ENCODE measurements at regions not wholly inside any gene's neighbourhood (a gene's known extent, or its start where the extent isn't known, plus 50 kb on each side); places are given as distances from the start of the nearest gene placed in this dataset.

DNA sequence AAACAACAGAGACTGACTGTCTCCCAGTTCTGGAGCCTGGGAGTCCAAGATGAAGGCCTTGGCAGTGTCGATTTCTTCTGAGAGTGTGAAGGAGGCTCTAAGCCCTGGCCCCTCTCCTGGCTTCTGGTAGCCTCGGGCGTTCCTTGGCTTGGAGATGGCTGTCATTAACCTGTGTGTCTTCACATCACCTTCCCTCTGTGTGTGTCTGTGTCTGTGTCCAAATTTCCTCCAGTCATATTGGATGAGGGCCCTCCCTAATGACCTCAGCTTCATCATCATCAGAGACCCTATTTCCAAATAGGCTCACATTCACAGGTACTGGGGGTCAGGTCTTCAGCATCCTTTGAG is 138.3 kb downstream of the TOMM20 start:
- DNase-seq (ENCODE audit: insufficient read length, low spot score) (no peak), FAIRE-seq (no peak)

DNA sequence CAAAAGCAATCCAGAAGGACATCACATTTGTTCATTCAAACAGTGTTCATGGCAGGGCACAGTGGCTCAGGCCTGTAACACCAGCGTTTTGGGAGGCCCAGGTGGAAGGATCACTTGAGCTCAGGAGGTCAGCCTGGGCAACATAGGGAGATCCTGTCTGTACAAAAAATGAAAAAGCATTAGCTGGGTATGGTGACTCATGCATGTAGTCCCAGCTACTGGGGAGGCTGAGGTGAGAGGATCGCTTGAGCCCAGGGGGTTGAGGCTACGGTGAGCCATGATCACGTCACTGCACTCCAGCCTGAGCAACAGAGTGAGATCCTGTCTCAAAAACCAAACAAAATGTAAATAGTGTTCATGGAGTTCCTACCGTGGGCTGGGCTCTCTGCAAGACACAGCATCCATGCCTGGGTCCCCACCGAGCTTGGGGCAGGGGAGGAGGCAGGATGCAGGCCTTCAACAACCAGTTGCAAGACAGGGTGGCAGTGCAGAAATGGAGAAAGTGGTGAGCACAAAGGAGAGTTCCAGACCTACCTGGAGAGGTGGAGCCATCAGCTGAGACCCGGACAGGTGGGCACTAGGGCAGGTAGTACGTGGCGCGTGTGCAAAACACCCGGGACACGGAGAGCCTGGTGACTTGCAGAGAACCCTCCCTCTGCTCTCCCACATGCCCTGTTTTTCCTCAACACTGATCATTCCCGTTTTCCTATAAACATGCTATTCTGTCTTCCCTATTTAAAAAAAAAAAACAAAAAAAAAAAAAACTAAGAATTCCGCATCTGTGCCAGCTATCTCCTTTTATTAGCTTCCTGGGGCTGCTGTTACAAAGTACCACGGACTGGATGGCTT is 138.9 kb downstream of the TOMM20 start:
- DNase-seq (ENCODE audit: insufficient read length, low spot score) (no peak), FAIRE-seq (no peak)

DNA sequence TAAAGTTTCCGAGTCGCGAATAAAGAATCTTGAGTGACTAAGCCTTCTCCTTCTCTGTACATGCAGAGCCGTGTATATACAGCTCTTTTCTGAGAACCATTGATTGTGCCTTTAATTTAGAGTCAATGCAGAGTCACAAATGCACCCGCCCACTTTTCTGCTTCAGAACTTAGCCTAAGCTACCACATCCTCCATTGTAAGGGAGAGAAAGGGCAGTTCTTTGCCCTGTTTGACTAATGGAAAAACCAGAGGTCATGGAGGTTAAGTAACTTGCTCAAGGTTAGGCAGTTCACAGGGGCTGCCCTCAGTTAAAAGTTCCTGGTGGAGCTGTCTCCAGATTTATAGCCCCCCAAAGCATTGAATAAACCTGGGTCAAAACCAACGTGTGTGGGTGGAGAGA is 139.6 kb downstream of the TOMM20 start:
- no peak for FAIRE-seq
- no peak for DNase-seq (ENCODE audit: insufficient read length, low spot score)

DNA sequence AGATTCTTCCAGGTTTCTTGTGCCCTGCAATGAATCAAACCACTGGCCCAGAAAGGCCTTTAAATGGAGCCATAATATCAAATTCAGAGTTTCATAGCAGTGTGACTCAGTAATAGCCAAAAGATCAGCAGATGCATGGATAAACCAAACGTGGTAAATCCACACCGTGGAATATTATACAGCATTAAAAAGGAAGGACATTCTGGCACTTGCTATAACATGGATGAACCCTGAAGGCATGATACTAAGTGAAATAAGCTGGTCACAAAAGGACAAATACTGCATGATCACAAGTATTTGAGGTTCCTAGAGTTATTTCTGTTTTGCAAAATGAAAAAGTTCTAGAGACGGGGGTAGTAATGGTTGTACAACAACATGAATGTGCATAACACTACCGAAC is 140.1 kb downstream of the TOMM20 start:
- FAIRE-seq (no peak), DNase-seq (ENCODE audit: insufficient read length, low spot score) (no peak)

DNA sequence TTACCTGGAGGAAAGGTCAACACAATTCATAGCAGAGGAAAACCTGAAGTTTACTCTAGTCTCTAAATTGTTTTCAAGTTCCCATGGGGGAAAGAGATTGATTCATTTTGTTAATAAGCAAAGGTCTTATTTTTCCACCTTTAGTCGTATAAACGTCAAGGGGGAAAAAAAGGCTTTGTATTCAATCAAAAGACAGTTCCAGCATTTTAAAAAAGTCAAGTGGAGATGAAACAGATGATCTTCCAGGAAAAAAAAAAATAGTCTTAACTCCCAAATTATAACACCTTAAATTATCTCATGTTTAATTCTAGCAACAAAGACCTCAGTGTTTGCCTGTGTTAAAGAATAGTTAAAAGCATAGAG is 140.5 kb downstream of the TOMM20 start:
- no peak for DNase-seq (ENCODE audit: insufficient read length, low spot score)
- FAIRE-seq: peak; percentile 37

DNA sequence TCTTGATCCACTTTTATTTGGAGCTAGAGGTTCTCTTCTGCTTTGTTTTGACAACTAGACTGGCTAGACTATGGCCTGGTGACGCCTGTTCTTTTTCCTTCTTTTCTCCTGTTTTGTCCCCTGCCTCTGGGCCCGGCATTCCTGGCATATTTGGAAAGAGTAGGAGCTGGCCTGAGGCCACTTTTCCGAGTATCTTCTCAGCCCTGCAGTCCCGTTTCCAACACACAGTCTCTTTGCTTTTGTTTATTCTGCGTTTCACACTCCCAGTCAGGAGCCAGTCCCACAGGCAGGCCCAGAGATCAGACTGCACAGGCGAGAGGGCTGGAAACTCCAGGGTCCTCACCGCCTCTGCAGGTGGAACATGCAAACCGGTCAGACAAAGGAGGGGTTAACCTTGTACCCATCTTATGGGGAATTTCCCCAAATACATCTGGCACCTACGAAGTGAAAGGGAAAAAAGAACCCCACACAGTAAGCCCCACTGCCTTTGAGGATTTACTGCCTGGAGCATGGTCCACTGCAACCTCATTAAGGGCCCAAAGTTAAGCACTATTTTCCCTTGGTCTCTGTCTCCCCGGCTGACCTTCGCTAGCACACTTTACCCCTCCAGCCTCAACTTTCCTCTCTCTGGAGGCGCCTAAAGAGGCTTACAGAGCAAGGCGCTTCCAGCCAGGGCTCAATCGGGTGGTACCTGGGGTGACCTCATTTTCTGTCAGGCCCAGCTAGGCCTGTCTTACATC is 141.1 kb downstream of the TOMM20 start:
- DNase-seq (ENCODE audit: insufficient read length, low spot score) (no peak), FAIRE-seq (peak; percentile 79)

DNA sequence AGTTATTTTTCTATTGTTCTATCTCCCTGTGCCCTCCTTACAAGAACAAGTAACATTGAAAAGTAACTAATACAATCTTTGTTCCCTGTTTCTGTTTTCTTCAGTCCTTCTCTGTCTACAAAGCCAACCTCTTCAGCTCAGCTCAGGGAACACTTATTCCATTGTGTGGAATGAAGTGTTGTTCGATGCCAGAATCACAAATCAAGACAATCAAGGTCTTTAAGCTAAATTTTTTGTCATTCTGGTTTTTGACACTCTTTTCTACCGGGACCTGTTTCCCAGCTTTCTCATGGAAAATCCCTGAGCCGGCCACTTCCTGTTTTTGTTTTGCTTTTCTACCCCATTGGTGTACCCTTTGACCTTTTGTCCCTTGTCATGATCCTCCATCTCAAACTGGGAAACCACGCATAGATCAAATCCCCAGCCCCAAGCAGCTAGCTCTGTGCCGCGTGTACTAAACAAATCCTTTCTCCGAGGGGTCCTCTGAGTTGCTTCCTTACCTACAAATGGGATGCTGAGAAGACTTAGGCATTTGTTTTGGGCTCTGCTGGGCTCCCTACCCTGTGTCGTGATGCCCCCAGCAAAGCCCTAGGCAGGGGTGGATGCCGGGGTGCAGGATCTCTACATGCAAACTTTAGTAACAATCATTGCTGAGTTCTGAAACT is 141.8 kb downstream of the TOMM20 start:
- FAIRE-seq: no peak
- no peak for DNase-seq (ENCODE audit: insufficient read length, low spot score)

DNA sequence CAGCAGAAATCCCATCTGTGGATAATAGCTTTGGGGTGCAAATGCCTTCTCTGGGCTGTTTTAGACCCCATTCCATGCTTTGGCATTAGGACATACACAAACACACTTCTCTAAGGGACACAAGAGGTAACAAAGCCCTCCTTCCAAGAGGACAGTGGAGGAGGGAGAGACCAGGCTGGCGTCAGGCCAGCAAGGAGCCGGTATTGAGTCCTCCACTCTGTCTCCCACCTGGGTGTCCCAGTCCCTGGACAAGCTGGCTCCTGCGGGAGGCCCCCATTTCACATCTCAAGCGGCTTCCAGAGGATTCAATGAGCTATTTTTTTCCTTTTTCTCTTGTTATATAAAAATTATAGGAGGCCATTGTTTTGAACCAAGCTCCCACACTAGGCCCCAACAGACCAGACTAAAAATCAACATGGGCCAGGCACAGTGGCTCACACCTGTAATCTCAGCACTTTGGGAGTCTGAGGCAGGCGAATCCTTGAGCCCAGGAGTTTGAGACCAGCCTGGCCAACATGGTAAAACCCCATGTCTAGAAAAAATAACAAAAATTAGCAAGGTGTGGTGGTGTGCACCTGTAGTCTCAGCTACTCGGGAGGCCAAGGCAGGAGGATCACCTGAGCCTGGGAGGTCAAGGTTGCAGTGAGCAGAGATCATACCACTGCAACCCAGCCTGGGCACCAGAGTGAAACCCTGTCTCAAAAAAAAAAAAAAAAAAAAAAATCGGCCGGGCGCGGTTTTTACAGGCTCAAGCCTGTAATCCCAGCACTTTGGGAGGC is 142.9 kb downstream of the TOMM20 start:
- no peak for FAIRE-seq
- DNase-seq (ENCODE audit: insufficient read length, low spot score): no peak

DNA sequence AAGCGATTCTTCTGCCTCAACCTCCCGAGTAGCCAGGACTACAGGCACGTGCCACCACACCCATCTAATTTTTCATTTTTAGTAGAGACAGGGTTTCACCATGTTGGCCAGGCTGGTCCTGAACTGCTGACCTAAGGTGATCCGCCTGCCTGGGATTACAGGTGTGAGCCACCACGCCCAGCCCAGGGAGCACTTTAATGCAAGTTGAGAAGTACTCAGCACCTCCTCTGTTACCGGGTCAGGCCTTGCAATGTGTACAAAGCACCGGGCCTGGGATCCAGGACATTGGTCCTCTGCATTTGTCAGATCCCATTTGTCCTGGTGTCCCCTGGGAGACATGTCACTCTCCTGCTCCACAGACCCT is 143.6 kb downstream of the TOMM20 start:
- FAIRE-seq (no peak), DNase-seq (ENCODE audit: insufficient read length, low spot score) (no peak)

DNA sequence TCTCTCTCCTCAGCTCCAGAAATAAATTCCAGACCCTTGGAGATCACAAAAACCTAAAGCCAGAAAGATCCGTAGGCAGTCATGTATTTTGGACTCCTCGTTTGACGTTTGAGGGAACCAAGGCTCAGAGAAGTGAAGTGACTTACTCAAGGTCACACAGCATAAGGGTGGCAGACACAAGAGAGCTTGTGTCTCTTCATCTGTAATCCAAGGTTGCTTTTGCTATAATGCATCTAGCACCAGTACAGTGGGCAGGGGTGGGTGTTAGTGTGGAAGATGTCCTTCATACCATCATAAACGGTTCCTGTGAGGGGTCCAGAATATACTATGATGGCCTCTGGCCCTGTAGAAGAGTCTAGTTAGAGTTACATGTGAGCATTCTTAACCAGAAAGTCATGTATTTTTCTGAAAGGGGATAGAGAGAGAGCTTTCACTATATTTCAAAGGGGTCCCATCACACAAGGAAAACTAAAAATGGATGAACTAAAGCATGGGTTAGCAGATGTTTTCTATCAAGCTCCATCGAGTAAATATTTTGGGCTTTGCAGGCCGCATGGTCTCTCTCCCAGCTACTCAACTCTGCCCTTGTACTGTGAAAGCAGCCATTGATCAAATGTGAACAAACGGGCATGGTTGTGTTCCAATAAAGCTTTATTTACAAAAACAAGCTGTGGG is 144.9 kb downstream of the TOMM20 start:
- DNase-seq (ENCODE audit: insufficient read length, low spot score): no peak
- FAIRE-seq: no peak

DNA sequence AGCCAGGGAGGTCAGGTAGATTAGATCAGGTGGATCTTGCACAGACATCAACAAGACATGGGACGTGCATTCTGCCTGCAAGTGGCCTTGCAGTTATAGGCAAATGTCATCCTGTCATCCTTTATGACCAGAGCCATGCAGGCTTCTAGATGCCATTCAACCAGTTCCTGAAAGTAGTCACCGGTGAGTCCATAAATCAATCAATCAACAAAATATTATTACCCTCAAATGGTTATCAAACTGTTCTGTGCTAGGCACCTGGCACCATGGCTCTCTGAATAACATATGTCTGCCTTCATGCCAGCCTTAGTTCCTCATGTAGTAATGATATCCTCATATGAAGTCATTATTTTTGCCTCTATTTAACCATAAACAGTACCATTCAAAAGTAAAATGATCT is 146.9 kb downstream of the TOMM20 start:
- no peak for DNase-seq (ENCODE audit: insufficient read length, low spot score)
- no peak for FAIRE-seq

DNA sequence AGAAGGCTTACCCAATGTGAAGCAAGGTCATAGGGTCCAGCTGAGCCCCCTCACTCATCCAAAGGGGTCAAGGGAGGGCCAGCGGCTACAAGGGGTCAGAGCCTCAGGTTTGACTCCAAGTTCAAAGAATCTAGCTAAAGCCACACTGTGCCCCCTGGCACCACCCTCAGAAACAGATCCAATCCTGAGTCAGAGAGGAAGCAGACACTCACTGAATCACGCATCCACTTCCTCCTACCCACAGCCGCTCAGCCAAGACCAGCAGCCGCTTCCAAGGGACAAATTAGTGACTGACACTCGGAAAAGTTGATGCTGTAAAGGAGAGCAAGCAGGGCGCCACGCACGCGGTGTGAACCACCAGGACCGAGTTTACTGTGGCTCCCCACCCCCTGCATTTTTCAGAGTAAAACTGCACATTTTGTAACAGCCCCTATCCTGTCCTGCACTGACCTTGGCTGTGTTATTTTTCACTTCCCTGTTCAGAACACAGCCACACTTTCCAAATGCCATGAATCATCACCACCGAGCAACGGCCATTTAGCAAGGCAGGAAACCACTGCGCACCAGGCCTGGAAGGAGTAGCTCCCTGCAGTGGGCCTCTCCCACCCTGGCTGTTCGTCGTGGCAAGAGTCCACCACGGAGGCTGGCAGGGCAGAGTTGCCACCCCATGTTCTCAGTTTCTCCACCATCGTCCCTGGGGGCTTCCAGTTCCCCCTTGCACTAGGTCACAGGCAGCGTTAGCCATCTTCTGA is 147.8 kb downstream of the TOMM20 start:
- DNase-seq (ENCODE audit: insufficient read length, low spot score) (no peak), FAIRE-seq (peak; percentile 48)

DNA sequence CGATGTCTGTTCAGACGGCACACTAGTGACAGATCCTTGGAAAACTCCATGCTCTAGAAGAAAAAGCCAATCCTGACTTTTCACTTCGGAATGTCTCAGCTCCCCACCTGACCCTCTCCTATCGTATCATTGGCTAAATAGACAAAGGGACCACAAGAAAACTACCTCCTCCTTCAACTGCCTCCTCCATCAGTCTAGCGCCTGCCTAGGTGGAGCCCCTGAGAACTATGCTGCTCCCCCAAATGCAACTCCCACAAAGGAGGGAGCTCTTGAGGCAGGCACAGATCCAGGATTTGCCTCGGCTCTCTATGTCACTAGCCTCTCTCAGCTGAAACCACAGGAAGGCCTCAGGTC is 148.4 kb downstream of the TOMM20 start:
- DNase-seq (ENCODE audit: insufficient read length, low spot score) (no peak), FAIRE-seq (no peak)

DNA sequence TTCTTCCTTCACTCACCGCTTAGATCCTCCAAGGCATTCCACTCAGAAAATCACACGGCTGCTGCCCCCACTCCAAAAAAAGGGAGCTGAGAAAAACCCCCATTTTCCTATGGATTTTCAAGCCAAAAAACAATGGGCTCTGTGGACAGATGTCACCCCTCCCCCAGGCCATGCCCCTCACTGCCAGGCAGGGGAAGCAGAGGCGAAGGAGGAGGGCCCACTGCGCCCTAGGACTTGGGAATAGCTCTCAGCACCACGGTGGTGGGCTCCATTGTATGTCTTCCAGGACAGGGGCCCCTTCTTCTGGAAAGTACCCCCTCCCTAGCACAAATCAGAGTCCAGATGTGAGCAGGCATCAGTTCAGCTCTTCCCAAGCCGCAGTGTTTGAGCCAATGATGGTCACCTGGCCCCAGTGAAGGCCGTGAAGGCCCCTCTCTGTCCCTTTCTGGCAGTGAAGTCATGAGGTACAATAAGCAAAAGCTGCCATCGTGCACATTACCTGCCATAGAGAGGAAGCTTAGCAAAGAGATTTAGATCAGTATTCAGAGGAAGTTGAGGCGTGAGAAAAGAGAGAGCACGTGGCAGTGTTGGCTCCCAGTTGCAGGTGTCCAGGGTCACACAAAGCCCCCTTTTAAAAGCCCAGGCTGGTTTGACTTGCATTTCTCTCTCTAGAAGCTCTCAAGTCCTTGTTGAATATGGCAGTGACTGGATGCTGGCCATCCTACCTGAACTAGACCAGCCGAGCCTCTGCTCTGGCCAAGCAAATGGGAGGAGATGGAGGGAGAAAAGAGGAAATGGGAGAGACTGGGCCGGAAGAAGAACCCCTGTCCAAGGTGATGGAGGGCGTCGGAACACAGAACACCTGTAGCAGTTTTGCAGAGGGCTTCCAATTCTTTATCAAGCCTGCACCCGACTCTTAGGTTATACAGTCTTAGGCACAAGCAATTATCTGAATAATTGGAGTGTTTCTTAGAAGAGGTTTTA is 149.0 kb downstream of the TOMM20 start:
- no peak for DNase-seq (ENCODE audit: insufficient read length, low spot score)
- FAIRE-seq: peak; percentile 37

DNA sequence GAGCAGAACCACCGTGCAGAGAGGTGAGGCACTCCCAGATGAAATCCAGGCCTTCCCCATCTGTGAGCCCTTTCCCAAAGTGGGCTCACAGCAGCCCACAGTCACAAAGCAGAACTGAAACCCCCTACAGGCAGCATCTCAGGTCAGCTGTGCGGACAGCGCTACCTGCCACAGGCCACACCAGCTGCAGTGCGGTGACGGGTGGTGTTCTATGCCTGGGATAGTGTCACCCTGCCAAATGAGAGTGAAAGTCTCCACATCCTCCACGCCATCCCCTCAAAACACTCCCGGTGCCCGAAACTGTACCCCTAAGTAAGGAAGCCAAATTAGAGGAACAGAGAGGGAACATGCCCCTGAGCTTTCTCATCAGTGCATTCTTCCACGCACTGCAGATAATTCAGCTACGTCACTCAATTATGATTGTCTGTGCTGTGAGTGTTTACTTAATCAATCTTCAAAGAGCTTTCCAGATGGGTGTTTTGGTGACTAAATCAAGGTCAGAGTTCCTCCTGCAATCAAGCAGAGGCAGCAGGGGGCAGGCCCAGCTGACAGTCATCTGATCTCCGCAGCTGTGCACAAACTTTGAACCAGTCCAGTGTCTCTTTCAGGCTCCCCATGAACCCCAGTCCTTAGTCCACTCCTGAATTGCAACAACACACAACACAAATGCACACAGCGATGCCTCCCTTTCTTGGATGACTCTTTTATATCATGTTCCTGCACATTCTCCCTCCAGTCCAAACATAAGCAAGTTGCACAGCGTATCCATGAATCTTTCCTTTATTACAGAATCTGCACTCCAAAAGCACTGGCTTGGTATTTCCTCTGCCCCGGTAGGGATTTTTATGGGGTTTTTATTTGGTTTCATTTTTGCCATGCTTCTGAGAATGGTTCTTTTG is 150.0 kb downstream of the TOMM20 start:
- FAIRE-seq (peak; percentile 86), DNase-seq (ENCODE audit: insufficient read length, low spot score) (no peak)

DNA sequence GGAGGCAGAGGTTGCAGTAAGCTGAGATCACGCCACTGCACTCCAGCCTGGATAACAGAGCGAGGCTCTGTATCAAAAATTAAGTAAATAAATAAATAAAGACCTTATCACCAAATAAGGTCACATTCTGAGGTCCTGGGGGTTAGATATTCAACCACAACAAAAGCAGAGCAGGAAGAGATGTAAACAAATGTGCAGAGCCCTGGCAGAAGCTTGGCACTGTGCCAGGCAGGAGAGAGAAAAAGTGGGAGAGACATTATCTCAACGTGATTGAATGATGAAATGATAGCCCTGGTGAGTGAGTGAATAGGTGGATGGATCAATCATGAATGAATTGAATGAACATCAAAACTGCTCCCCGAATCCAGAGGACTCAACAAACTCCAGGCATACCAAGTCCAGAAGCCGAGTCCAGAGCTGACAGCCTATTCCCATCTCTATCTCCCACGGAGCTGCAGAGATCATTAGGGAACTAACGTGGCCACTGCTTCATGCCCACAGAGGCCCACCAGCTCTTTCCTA is 150.7 kb downstream of the TOMM20 start:
- no peak for DNase-seq (ENCODE audit: insufficient read length, low spot score)
- FAIRE-seq: no peak

DNA sequence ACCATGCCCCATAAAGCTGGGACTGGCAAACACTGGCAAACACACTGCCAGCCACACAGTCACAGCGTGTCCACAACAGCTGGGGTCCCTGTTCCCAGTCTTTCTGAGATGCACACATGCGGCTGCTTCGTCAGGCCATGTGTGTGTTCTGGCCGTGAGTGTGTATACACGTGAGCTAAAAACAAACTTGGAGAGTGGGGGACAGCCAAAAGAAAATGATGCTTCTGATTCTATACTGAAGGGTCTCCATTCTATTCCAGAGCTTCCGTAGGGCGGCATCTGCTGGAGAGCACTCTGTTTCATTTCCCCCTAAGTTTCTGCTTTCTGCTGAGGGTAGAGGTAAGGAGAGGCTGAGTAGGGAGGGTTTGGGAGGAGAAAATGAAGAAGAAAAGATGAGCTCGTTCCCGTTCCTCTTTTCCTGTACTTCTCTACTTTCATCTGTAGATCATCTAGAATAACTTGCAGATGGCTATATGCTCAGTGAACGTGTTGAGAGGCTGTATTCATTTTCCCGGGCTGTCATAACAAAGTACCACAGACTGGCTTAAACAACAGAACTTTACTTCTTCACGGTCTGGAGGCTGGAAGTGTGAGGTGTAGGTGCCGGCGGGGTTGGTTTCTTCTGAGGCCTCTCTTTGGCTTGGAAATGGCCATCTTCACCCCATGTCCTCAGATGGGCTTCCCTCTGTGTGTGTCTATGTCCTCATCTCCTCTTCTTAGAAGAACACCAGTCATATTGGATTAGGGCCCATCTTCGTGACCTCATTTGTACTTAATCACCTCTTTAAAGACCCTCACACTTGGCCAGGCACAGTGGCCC is 151.6 kb downstream of the TOMM20 start:
- DNase-seq (ENCODE audit: insufficient read length, low spot score) (no peak), FAIRE-seq (no peak)
